Caco-2 (cell line): ENCODE measurements at regions not wholly inside any gene's neighbourhood (a gene's known extent, or its start where the extent isn't known, plus 50 kb on each side); places are given as distances from the start of the nearest gene placed in this dataset.

ENCODE experiments used
- BruUV-seq: library from RNA; stranded (reverse); fragments of 400-500 nt; replicated peaks from 2 replicates; lab custom pipeline; 2021; lab: Mats Ljungman, UMichigan
- CTCF ChIA-PET: fragments of 300-600 bp; sonication (Branson Sonifier 250); formaldehyde crosslinking; loops from one replicate; lab custom pipeline; 2022; ENCODE audit warnings: antibody characterized with exemption; lab: Charles Lee
- POLR2A ChIA-PET: fragments of 300-600 bp; sonication (Branson Sonifier 250); formaldehyde crosslinking; loops from one replicate; lab custom pipeline; 2022; ENCODE audit warnings: antibody characterized with exemption; lab: Charles Lee
- DNase-seq, 2 experiments: peaks; one replicate each; pipeline versions ENCODE4 v3.0.0 to v3.0.0-alpha.2; 2020 to 2022
- H3K27me3 ChIP-seq: replicated peaks from 2 replicates; pipeline ENCODE4 v1.6.0; 2011; ENCODE audit warnings: low read length; ENCODE audit not compliant: control insufficient read depth, insufficient read depth
- H3K36me3 ChIP-seq: 2 replicates; pipeline ENCODE4 v1.5.1; 2011; ENCODE audit warnings: low read length; ENCODE audit not compliant: control insufficient read depth, insufficient read depth
- H3K4me1 ChIP-seq: fragments of 250-450 bp; sonication (Bioruptor Pico); 2 replicates; pipeline ENCODE4 v1.5.1; 2020; ENCODE audit warnings: mild to moderate bottlenecking
- H3K4me3 ChIP-seq: 2 replicates; pipeline ENCODE4 v1.5.1; 2011; ENCODE audit warnings: low read depth, mild to moderate bottlenecking, control low read depth, low read length
- H3K9me3 ChIP-seq: fragments of 250-450 bp; sonication (Bioruptor Pico); 2 replicates; pipeline ENCODE4 v1.5.1; 2020; ENCODE audit warnings: mild to moderate bottlenecking, moderate library complexity
- H3K27ac Mint-ChIP-seq: one replicate; pipeline ENCODE4 v1.8.0; 2022; ENCODE audit warnings: mixed read lengths; ENCODE audit not compliant: unreplicated experiment
- H3K27me3 Mint-ChIP-seq: one replicate; pipeline ENCODE4 v1.8.0; 2022; ENCODE audit warnings: mixed read lengths; ENCODE audit not compliant: insufficient read depth, unreplicated experiment
- H3K36me3 Mint-ChIP-seq: one replicate; pipeline ENCODE4 v1.8.0; 2022; ENCODE audit warnings: mild to moderate bottlenecking, mixed read lengths; ENCODE audit not compliant: insufficient read depth, unreplicated experiment
- H3K4me1 Mint-ChIP-seq: one replicate; pipeline ENCODE4 v1.8.0; 2022; ENCODE audit warnings: low read depth, mixed read lengths; ENCODE audit not compliant: unreplicated experiment
- H3K4me3 Mint-ChIP-seq: one replicate; pipeline ENCODE4 v1.8.0; 2022; ENCODE audit warnings: mild to moderate bottlenecking, moderate library complexity, mixed read lengths; ENCODE audit not compliant: unreplicated experiment
- H3K9me3 Mint-ChIP-seq: one replicate; pipeline ENCODE4 v1.8.0; 2022; ENCODE audit warnings: mixed read lengths; ENCODE audit not compliant: unreplicated experiment
- CTCF ChIP-seq, 2 experiments: fragments of 200-600 bp in 1 of 2; IDR thresholded peaks; 1 replicate in 1 of 2; 2 replicates in 1 of 2; pipeline versions ENCODE4 v1.5.1 to v1.8.0; 2011 to 2022; ENCODE audit warnings: antibody characterized with exemption in 1 of 2, control low read depth in 1 of 2, inconsistent platforms in 1 of 2, low read depth in 1 of 2, low read length in 1 of 2, mild to moderate bottlenecking in 1 of 2, moderate library complexity in 1 of 2; ENCODE audit not compliant: insufficient read depth in 1 of 2, severe bottlenecking in 1 of 2, unreplicated experiment in 1 of 2
- intact Hi-C: fragments of 100-400 bp; cut with micrococcal nuclease; formaldehyde crosslinking; loops from one replicate; pipeline ENCODE4 v1.10.0; 2022; ENCODE audit not compliant: unreplicated experiment

GRCh38 chr1:25053576-25054250 lies 123.6 kb upstream of the RUNX3 start:
- Histone ChIP-seq H3K4me3 (no peak overlapping the region), H3K9me3 (no peaks in the 10 kb centered on the region), H3K4me1 (no peaks in the 10 kb centered on the region), H3K36me3 (no peaks in the 10 kb centered on the region), H3K27me3 (no peaks in the 10 kb centered on the region)
- Mint-ChIP-seq H3K9me3 (no peaks in the 10 kb centered on the region), H3K27ac (no peak overlapping the region), H3K27me3 (peaks cover 21% of the 10 kb centered on the region), H3K4me3 (no peak overlapping the region), H3K36me3 (no peaks in the 10 kb centered on the region), H3K4me1 (no peaks in the 10 kb centered on the region)
- ChIA-PET POLR2A (no interaction called here), CTCF (no interaction called here)
- BruUV-seq: no TSS peak
- DNase-seq: no peak
- TF ChIP-seq CTCF (IDR thresholded peaks at IDR 0.05; ENCODE audit: insufficient read depth in 1 of 2, low read depth in 1 of 2, low read length in 1 of 2, severe bottlenecking in 1 of 2, unreplicated experiment in 1 of 2): no peak
- intact Hi-C loops: no loop called here

- ChIA-PET POLR2A (no interaction called here), CTCF (no interaction called here)
- intact Hi-C loops: no loop called here
- H3K4me1 ChIP-seq: no peaks in the 10 kb centered on the region
- Mint-ChIP-seq H3K27ac (no peak overlapping the region), H3K4me3 (no peak overlapping the region), H3K9me3 (no peaks in the 10 kb centered on the region), H3K4me1 (no peaks in the 10 kb centered on the region), H3K36me3 (no peaks in the 10 kb centered on the region), H3K27me3 (peaks cover 21% of the 10 kb centered on the region)
- TF ChIP-seq CTCF (IDR thresholded peaks at IDR 0.05; ENCODE audit: insufficient read depth in 1 of 2, low read depth in 1 of 2, low read length in 1 of 2, severe bottlenecking in 1 of 2, unreplicated experiment in 1 of 2): no peak
- BruUV-seq: no TSS peak
- H3K27me3 ChIP-seq: no peaks in the 10 kb centered on the region
- no peak for DNase-seq
- H3K9me3 ChIP-seq: no peaks in the 10 kb centered on the region
- no peaks in the 10 kb centered on the region for H3K36me3 ChIP-seq
- H3K4me3 ChIP-seq: no peak overlapping the region
These were observed 121.8 kb upstream of the RUNX3 start for GRCh38 chr1:25051906-25052305.

- Histone ChIP-seq H3K4me3 (no peak overlapping the region), H3K9me3 (no peaks in the 10 kb centered on the region), H3K36me3 (no peaks in the 10 kb centered on the region), H3K27me3 (no peaks in the 10 kb centered on the region), H3K4me1 (no peaks in the 10 kb centered on the region)
- BruUV-seq: no TSS peak
- Mint-ChIP-seq H3K27me3 (peaks cover 21% of the 10 kb centered on the region), H3K36me3 (no peaks in the 10 kb centered on the region), H3K4me3 (no peak overlapping the region), H3K27ac (no peak overlapping the region), H3K9me3 (no peaks in the 10 kb centered on the region), H3K4me1 (no peaks in the 10 kb centered on the region)
- no peak for DNase-seq
- POLR2A ChIA-PET: no interaction called here
- CTCF ChIA-PET: no interaction called here
- intact Hi-C loops: no loop called here
- TF ChIP-seq CTCF (IDR thresholded peaks at IDR 0.05; ENCODE audit: insufficient read depth in 1 of 2, low read depth in 1 of 2, low read length in 1 of 2, severe bottlenecking in 1 of 2, unreplicated experiment in 1 of 2): no peak
These were observed 121.4 kb upstream of the RUNX3 start for GRCh38 chr1:25051504-25051903.
